DND-41 (cell line): ENCODE measurements at regions not wholly inside any gene's neighbourhood (a gene's known extent, or its start where the extent isn't known, plus 50 kb on each side); places are given as distances from the start of the nearest gene placed in this dataset.

ENCODE experiments used
- ATAC-seq: fragments of 200-7000 bp; cut with Tn5 transposase; 3 replicates; pipeline ENCODE4 v1.9.1; 2021; ENCODE audit warnings: low read depth; ENCODE audit not compliant: insufficient read depth
- DNase-seq: peaks from one replicate; pipeline ENCODE4 v3.0.0-alpha.2; 2020
- H2AFZ ChIP-seq: 2 replicates; pipeline ENCODE4 v1.6.0; 2012; ENCODE audit warnings: low read depth, low read length
- H3K27ac ChIP-seq: 2 replicates; pipeline ENCODE4 v1.5.1; 2012; ENCODE audit warnings: low read length, inconsistent platforms
- H3K27me3 ChIP-seq: fragments of 200-600 bp; sonication (generic); 2 replicates; pipeline ENCODE4 v1.6.0; 2012; ENCODE audit warnings: low read length, mild to moderate bottlenecking, inconsistent platforms; ENCODE audit not compliant: insufficient read depth, poor library complexity
- H3K36me3 ChIP-seq: 2 replicates; pipeline ENCODE4 v1.5.1; 2012; ENCODE audit warnings: low read length, inconsistent platforms; ENCODE audit not compliant: insufficient read depth
- H3K4me1 ChIP-seq: 2 replicates; pipeline ENCODE4 v1.5.1; 2012; ENCODE audit warnings: mild to moderate bottlenecking, low read length; ENCODE audit not compliant: insufficient read depth
- H3K4me2 ChIP-seq: 2 replicates; pipeline ENCODE4 v1.6.0; 2012; ENCODE audit warnings: mild to moderate bottlenecking, moderate library complexity, low read length, inconsistent platforms; ENCODE audit not compliant: insufficient read depth
- H3K4me3 ChIP-seq, 2 experiments: fragments of 200-600 bp in 1 of 2; shearing (Covaris generic) in 1 of 2; 2 replicates each; pipeline ENCODE4 v1.5.1; 2012 to 2016; ENCODE audit warnings: inconsistent platforms in 2 of 2, low read length in 2 of 2, mild to moderate bottlenecking in 2 of 2, low read depth in 1 of 2, moderate library complexity in 1 of 2
- H3K79me2 ChIP-seq: 2 replicates; pipeline ENCODE4 v1.6.0; 2012; ENCODE audit warnings: low read length, inconsistent platforms; ENCODE audit not compliant: insufficient read depth
- H3K9ac ChIP-seq: 2 replicates; pipeline ENCODE4 v1.6.0; 2012; ENCODE audit warnings: low read depth, mild to moderate bottlenecking, inconsistent platforms, low read length, moderate library complexity
- H3K9me3 ChIP-seq: 2 replicates; pipeline ENCODE4 v1.5.1; 2012; ENCODE audit warnings: low read length, moderate library complexity, mild to moderate bottlenecking, inconsistent platforms; ENCODE audit not compliant: insufficient read depth, severe bottlenecking
- H4K20me1 ChIP-seq: 2 replicates; pipeline ENCODE4 v1.6.0; 2012; ENCODE audit warnings: low read length; ENCODE audit not compliant: insufficient read depth
- EZH2 ChIP-seq: IDR thresholded peaks from 3 replicates; pipeline ENCODE4 v1.6.1; 2012; ENCODE audit warnings: borderline replicate concordance, low read depth, mild to moderate bottlenecking, moderate library complexity, low read length, inconsistent platforms; ENCODE audit not compliant: severe bottlenecking
- TF ChIP-seq, protein P1 (sequence below): IDR thresholded peaks from 2 replicates; pipeline ENCODE4 v1.5.1; 2012; ENCODE audit warnings: borderline replicate concordance, low read length, moderate library complexity, mild to moderate bottlenecking; ENCODE audit not compliant: poor library complexity, severe bottlenecking; ENCODE audit errors: extremely low read depth

DNA sequence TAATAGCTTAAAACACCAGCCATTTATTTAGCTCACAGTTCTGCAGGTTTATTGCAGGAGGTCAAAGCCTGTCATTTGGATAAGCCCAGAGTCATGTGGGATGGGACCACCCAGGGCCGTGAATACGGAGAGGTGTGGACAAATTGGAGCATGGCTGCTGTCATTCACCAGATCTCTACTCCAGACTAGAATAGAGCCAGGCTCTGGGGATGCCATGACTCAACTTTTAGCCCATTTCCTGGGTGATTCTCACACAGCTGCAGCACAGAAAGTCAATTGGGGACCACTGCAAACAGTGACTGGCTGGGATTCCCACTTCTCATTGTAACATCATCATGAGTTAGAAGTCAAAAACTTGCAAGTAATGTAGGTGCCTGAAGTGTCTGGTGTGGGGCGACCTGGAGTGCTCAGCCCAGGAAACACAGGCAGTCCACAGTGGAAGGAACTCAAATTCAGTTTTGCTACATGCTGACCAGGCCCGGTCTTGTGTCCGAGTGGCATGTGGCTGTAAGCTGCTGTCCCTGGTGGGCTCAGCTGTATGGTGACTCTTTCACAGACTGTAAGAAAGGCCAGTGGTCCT, 174.3 kb downstream of the SCP2D1 start:
- DNase-seq (no peak), ATAC-seq (no peak)
- Histone ChIP-seq H3K9me3 (no peaks in the 10 kb centered on the region), H3K36me3 (no peaks in the 10 kb centered on the region), H3K27ac (no peak overlapping the region), H3K9ac (no peak overlapping the region), H3K4me3 (no peak overlapping the region), H2AFZ (no peak overlapping the region), H3K4me1 (no peaks in the 10 kb centered on the region), H3K79me2 (no peaks in the 10 kb centered on the region), H3K27me3 (no peaks in the 10 kb centered on the region), H4K20me1 (no peaks in the 10 kb centered on the region; the same call in 1 of the 2 replicates), H3K4me2 (no peak overlapping the region)
- TF ChIP-seq EZH2 = no peak
- TF ChIP-seq, protein P1, sequence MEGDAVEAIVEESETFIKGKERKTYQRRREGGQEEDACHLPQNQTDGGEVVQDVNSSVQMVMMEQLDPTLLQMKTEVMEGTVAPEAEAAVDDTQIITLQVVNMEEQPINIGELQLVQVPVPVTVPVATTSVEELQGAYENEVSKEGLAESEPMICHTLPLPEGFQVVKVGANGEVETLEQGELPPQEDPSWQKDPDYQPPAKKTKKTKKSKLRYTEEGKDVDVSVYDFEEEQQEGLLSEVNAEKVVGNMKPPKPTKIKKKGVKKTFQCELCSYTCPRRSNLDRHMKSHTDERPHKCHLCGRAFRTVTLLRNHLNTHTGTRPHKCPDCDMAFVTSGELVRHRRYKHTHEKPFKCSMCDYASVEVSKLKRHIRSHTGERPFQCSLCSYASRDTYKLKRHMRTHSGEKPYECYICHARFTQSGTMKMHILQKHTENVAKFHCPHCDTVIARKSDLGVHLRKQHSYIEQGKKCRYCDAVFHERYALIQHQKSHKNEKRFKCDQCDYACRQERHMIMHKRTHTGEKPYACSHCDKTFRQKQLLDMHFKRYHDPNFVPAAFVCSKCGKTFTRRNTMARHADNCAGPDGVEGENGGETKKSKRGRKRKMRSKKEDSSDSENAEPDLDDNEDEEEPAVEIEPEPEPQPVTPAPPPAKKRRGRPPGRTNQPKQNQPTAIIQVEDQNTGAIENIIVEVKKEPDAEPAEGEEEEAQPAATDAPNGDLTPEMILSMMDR = no peak

DNA sequence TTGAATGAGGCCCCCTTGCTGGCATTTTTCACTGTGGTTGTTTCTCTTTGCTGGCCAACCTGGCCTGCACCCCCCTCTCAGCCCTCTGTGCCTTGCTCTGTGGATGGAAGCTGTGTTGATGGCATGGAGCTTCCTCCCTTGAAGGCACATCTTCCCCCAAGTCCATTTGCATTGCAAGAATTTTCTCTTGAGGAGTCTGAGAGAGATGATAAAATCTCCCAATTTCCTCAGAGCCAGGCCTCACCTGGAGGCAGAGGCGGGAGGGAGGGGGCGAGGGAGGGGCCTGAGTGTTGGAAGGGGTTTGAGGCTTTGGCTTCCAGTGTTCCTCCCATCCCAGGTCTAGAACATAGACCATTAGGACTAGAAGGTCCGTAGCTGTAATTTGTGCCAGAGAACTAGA, 175.1 kb downstream of the SCP2D1 start:
- Histone ChIP-seq H3K4me3 (no peak overlapping the region), H3K9ac (no peak overlapping the region), H3K36me3 (no peaks in the 10 kb centered on the region), H4K20me1 (no peaks in the 10 kb centered on the region; the same call in 1 of the 2 replicates), H3K9me3 (no peaks in the 10 kb centered on the region), H3K79me2 (no peaks in the 10 kb centered on the region), H2AFZ (no peak overlapping the region), H3K27me3 (no peaks in the 10 kb centered on the region), H3K4me1 (no peaks in the 10 kb centered on the region), H3K27ac (no peak overlapping the region), H3K4me2 (no peak overlapping the region)
- TF ChIP-seq EZH2 = no peak
- TF ChIP-seq, protein P1 = no peak
- no peak for ATAC-seq
- DNase-seq = no peak

DNA sequence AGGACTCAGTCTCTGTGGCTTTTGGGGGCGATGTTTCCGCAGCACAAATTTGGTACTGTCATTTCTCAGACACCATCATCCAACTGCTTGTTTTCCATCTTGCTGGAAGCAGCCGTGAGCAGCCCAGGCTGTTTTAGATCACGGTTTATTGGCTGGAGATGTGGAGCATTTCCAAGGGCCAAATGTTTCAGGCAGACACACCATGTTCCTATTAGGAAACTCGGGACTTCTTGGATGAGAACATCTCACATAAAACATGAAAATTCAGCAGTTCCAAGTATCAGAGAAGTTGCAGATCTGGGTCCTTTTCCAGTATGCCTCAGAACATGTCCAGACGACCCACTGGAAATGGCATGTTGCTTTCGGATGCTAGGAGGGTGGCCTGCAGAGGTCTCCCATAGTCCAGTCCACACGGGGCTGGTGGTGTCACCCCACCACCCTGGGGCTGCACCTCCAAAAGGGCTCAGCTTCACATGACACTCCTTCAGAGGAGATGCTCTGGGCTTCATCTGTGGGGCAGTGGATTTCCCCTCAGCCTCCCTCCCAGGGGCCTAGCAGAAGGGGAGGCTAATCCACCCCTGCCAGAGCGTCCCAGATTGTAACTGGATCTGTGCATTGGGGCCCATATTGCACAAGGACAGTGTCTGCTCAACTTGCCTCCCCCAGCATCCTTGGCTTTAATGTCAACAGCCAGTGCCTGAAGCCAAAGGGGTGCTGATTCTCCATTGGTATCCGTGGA, 176.3 kb downstream of the SCP2D1 start:
- Histone ChIP-seq H3K27me3 (no peaks in the 10 kb centered on the region), H3K9ac (no peak overlapping the region), H3K79me2 (no peaks in the 10 kb centered on the region), H2AFZ (no peak overlapping the region), H3K4me3 (no peak overlapping the region), H3K36me3 (no peaks in the 10 kb centered on the region), H3K4me1 (no peaks in the 10 kb centered on the region), H3K27ac (no peak overlapping the region), H4K20me1 (no peaks in the 10 kb centered on the region; the same call in 1 of the 2 replicates), H3K4me2 (no peak overlapping the region), H3K9me3 (no peaks in the 10 kb centered on the region)
- DNase-seq (no peak), ATAC-seq (no peak)
- TF ChIP-seq EZH2 = no peak
- TF ChIP-seq, protein P1 = no peak
